Trophoblast cell (in vitro differentiated cells and primary cell): ENCODE measurements at regions not wholly inside any gene's neighbourhood (a gene's known extent, or its start where the extent isn't known, plus 50 kb on each side); places are given as distances from the start of the nearest gene placed in this dataset.
A peak's percentile ranks its signal among the peaks of the same experiment; 100 is the strongest.

Source experiments
- DNase-seq, 2 donors: peaks; one replicate each; pipeline ENCODE4 v3.0.0-alpha.2; 2016
- H2AFZ ChIP-seq: 2 replicates; pipeline ENCODE4 v1.6.1; 2013; ENCODE audit warnings: low read length, moderate library complexity, mild to moderate bottlenecking; ENCODE audit not compliant: insufficient read depth, poor library complexity
- H2AK5ac ChIP-seq: 2 replicates; pipeline ENCODE4 v1.6.1; 2013; ENCODE audit warnings: mild to moderate bottlenecking, low read length
- H2BK120ac ChIP-seq: 2 replicates; pipeline ENCODE4 v1.6.1; 2013; ENCODE audit warnings: low read length, mild to moderate bottlenecking, moderate library complexity; ENCODE audit not compliant: insufficient read depth, poor library complexity
- H2BK12ac ChIP-seq: 2 replicates; pipeline ENCODE4 v1.6.1; 2013; ENCODE audit warnings: mild to moderate bottlenecking, low read length, moderate library complexity
- H2BK5ac ChIP-seq: 2 replicates; pipeline ENCODE4 v1.6.1; 2013; ENCODE audit warnings: low read length, low read depth, moderate library complexity, mild to moderate bottlenecking; ENCODE audit not compliant: poor library complexity
- H3K14ac ChIP-seq: 2 replicates; pipeline ENCODE4 v1.6.1; 2013; ENCODE audit warnings: mild to moderate bottlenecking, low read length
- H3K18ac ChIP-seq: 2 replicates; pipeline ENCODE4 v1.6.1; 2013; ENCODE audit warnings: mild to moderate bottlenecking, low read length
- H3K23ac ChIP-seq: 2 replicates; pipeline ENCODE4 v1.6.1; 2013; ENCODE audit warnings: low read length
- H3K27ac ChIP-seq: 2 replicates; pipeline ENCODE4 v1.5.1; 2013; ENCODE audit warnings: low read depth, mild to moderate bottlenecking, inconsistent platforms, low read length, moderate library complexity
- H3K27me3 ChIP-seq: 2 replicates; pipeline ENCODE4 v1.6.1; 2013; ENCODE audit warnings: inconsistent platforms, mild to moderate bottlenecking, low read length, moderate library complexity; ENCODE audit not compliant: insufficient read depth
- H3K36me3 ChIP-seq, 2 experiments: 1 replicate in 1 of 2; 2 replicates in 1 of 2; pipeline ENCODE4 v1.6.1; 2013; ENCODE audit warnings: low read length in 2 of 2, mild to moderate bottlenecking in 2 of 2, moderate library complexity in 1 of 2; ENCODE audit not compliant: insufficient read depth in 2 of 2, control insufficient read depth in 1 of 2
- H3K4ac ChIP-seq: 2 replicates; pipeline ENCODE4 v1.6.1; 2013; ENCODE audit warnings: low read depth, mild to moderate bottlenecking, low read length, moderate library complexity
- H3K4me1 ChIP-seq, 2 experiments: 1 replicate in 1 of 2; 2 replicates in 1 of 2; pipeline ENCODE4 v1.6.1; 2013; ENCODE audit warnings: low read length in 2 of 2, mild to moderate bottlenecking in 2 of 2, moderate library complexity in 1 of 2; ENCODE audit not compliant: insufficient read depth in 2 of 2, control insufficient read depth in 1 of 2
- H3K4me2 ChIP-seq: 2 replicates; pipeline ENCODE4 v1.6.1; 2013; ENCODE audit warnings: inconsistent platforms, mild to moderate bottlenecking, low read length, moderate library complexity
- H3K4me3 ChIP-seq: 2 replicates; pipeline ENCODE4 v1.5.1; 2013; ENCODE audit warnings: mild to moderate bottlenecking, low read depth, low read length, inconsistent platforms
- H3K79me1 ChIP-seq: one replicate; pipeline ENCODE4 v1.6.1; 2013; ENCODE audit warnings: low read length
- H3K79me2 ChIP-seq: 2 replicates; pipeline ENCODE4 v1.6.1; 2013; ENCODE audit warnings: low read length, mild to moderate bottlenecking; ENCODE audit not compliant: control insufficient read depth, insufficient read depth, poor library complexity
- H3K9ac ChIP-seq: 2 replicates; pipeline ENCODE4 v1.6.1; 2013; ENCODE audit warnings: mild to moderate bottlenecking, low read length
- H3K9me3 ChIP-seq: 2 replicates; pipeline ENCODE4 v1.6.1; 2013; ENCODE audit warnings: low read depth, mild to moderate bottlenecking, control low read depth, inconsistent platforms, low read length; ENCODE audit not compliant: insufficient read depth
- H4K12ac ChIP-seq: 2 replicates; pipeline ENCODE4 v1.6.1; 2013; ENCODE audit warnings: low read depth, mild to moderate bottlenecking, low read length, moderate library complexity
- H4K8ac ChIP-seq: 2 replicates; pipeline ENCODE4 v1.6.1; 2013; ENCODE audit warnings: low read depth, mild to moderate bottlenecking, low read length, moderate library complexity
- H4K91ac ChIP-seq: one replicate; pipeline ENCODE4 v1.6.1; 2013; ENCODE audit warnings: low read depth, mild to moderate bottlenecking, low read length, moderate library complexity
- WGBS: extraction: QIAGEN DNeasy Blood & Tissue Kit; methylation state at CpG from one replicate; pipeline ENCODE4 v1.1.7; 2013; ENCODE audit warnings: missing lambda C conversion rate; ENCODE audit not compliant: insufficient read length, insufficient coverage; ENCODE audit errors: extremely low coverage; 5-methylcytosine and 5-hydroxymethylcytosine counted together

- Histone ChIP-seq H3K4me2 (no peak overlapping the region), H4K8ac (no peak overlapping the region), H3K27ac (no peak overlapping the region), H3K23ac (no peak overlapping the region), H3K9ac (no peak overlapping the region), H3K79me2 (no peaks in the 10 kb centered on the region), H2BK5ac (no peak overlapping the region), H3K36me3 (no peaks in the 10 kb centered on the region), H2BK120ac (no peak overlapping the region), H3K14ac (no peak overlapping the region), H3K4me3 (no peak overlapping the region), H3K4ac (no peak overlapping the region), H3K4me1 (peaks cover 0 to 3% of the 10 kb centered on the region in 2 experiments), H3K27me3 (no peaks in the 10 kb centered on the region), H4K12ac (no peak overlapping the region), H3K18ac (no peak overlapping the region), H4K91ac (no peak overlapping the region), H3K79me1 (no peaks in the 10 kb centered on the region), H2AK5ac (no peak overlapping the region), H3K9me3 (peaks cover 3% of the 10 kb centered on the region), H2BK12ac (no peak overlapping the region), H2AFZ (no peak overlapping the region)
- WGBS, result no CpG with 5 or more reads among the region's 4 CpGs
- no peak for DNase-seq
These were observed 91.0 kb upstream of the RAB6C start for GRCh38 chr2:129888461-129888860.

GRCh38 chr2:129888896-129889295 lies 90.6 kb upstream of the RAB6C start:
- H2BK12ac ChIP-seq, result no peak overlapping the region
- no peak overlapping the region for H3K4ac ChIP-seq
- H2BK5ac ChIP-seq, result no peak overlapping the region
- no peak overlapping the region for H3K4me2 ChIP-seq
- no peak overlapping the region for H4K12ac ChIP-seq
- H3K27me3 ChIP-seq, result no peaks in the 10 kb centered on the region
- no peak overlapping the region for H3K14ac ChIP-seq
- no CpG with 5 or more reads among the region's 2 CpGs for WGBS
- H4K8ac ChIP-seq, result no peak overlapping the region
- H2BK120ac ChIP-seq, result no peak overlapping the region
- no peaks in the 10 kb centered on the region for H3K79me1 ChIP-seq
- H2AK5ac ChIP-seq, result no peak overlapping the region
- H3K27ac ChIP-seq, result no peak overlapping the region
- H3K4me3 ChIP-seq, result no peak overlapping the region
- DNase-seq, result no peak
- no peak overlapping the region for H4K91ac ChIP-seq
- H3K36me3 ChIP-seq, result no peaks in the 10 kb centered on the region
- H3K18ac ChIP-seq, result no peak overlapping the region
- H3K9me3 ChIP-seq, result peaks cover 3% of the 10 kb centered on the region
- peaks cover 0 to 3% of the 10 kb centered on the region in 2 experiments for H3K4me1 ChIP-seq
- H3K79me2 ChIP-seq, result no peaks in the 10 kb centered on the region
- H2AFZ ChIP-seq, result no peak overlapping the region
- no peak overlapping the region for H3K9ac ChIP-seq
- H3K23ac ChIP-seq, result no peak overlapping the region

- Histone ChIP-seq H3K23ac (no peak overlapping the region), H3K4ac (no peak overlapping the region), H3K79me2 (no peaks in the 10 kb centered on the region), H2BK120ac (no peak overlapping the region), H3K27me3 (no peaks in the 10 kb centered on the region), H3K4me3 (no peak overlapping the region), H3K4me2 (no peak overlapping the region), H2AFZ (no peak overlapping the region), H2BK5ac (no peak overlapping the region), H4K8ac (no peak overlapping the region), H4K12ac (no peak overlapping the region), H3K14ac (no peak overlapping the region), H2AK5ac (no peak overlapping the region), H3K9me3 (peaks cover 4% of the 10 kb centered on the region), H3K79me1 (no peaks in the 10 kb centered on the region), H3K4me1 (peaks cover 0 to 3% of the 10 kb centered on the region in 2 experiments), H4K91ac (no peak overlapping the region), H3K27ac (no peak overlapping the region), H2BK12ac (no peak overlapping the region), H3K36me3 (no peaks in the 10 kb centered on the region), H3K9ac (no peak overlapping the region), H3K18ac (no peak overlapping the region)
- WGBS, result no CpG with 5 or more reads among the region's 14 CpGs
- no peak for DNase-seq
These were observed 87.8 kb upstream of the RAB6C start for GRCh38 chr2:129891341-129892320.

GRCh38 chr2:129892360-129892759 lies 87.1 kb upstream of the RAB6C start:
- H4K8ac ChIP-seq, result no peak overlapping the region
- H4K12ac ChIP-seq, result no peak overlapping the region
- no peak overlapping the region for H3K4ac ChIP-seq
- no peak overlapping the region for H4K91ac ChIP-seq
- H3K23ac ChIP-seq, result no peak overlapping the region
- H2BK120ac ChIP-seq, result no peak overlapping the region
- no peak overlapping the region for H3K9ac ChIP-seq
- H2BK5ac ChIP-seq, result no peak overlapping the region
- no peak overlapping the region for H3K27ac ChIP-seq
- no peak overlapping the region for H2AK5ac ChIP-seq
- no peaks in the 10 kb centered on the region for H3K79me1 ChIP-seq
- no peak overlapping the region for H3K4me3 ChIP-seq
- no CpG with 5 or more reads among the region's 9 CpGs for WGBS
- no peak overlapping the region for H2AFZ ChIP-seq
- no peak overlapping the region for H2BK12ac ChIP-seq
- no peaks in the 10 kb centered on the region for H3K36me3 ChIP-seq
- peak in 1 of 2 donors; percentile 19 for DNase-seq
- H3K9me3 ChIP-seq, result peaks cover 4% of the 10 kb centered on the region
- no peaks in the 10 kb centered on the region for H3K79me2 ChIP-seq
- no peak overlapping the region for H3K4me2 ChIP-seq
- no peaks in the 10 kb centered on the region for H3K27me3 ChIP-seq
- peaks cover 0 to 3% of the 10 kb centered on the region in 2 experiments for H3K4me1 ChIP-seq
- no peak overlapping the region for H3K14ac ChIP-seq
- no peak overlapping the region for H3K18ac ChIP-seq
